SK-N-SH (cell line): ENCODE measurements at regions not wholly inside any gene's neighbourhood (a gene's known extent, or its start where the extent isn't known, plus 50 kb on each side); places are given as distances from the start of the nearest gene placed in this dataset.

Experiments used
- CTCF ChIA-PET: fragments of 300-600, 350-600 bp; formaldehyde crosslinking; extraction: SDS; loops from one replicate; lab custom pipeline; 2021; lab: Yijun Ruan, JAX
- POLR2A ChIA-PET: fragments of 350-600 bp; sonication (Branson Sonifier 250); formaldehyde crosslinking; extraction: SDS; loops from one replicate; lab custom pipeline; 2020; ENCODE audit warnings: antibody characterized with exemption, inconsistent platforms; lab: Yijun Ruan, JAX
- DNase-seq: peaks from one replicate; pipeline ENCODE4 v3.0.0; 2012
- H2AFZ ChIP-seq: fragments of 200-600 bp; sonication (generic); 2 replicates; pipeline ENCODE4 v1.8.1; 2016; ENCODE audit warnings: antibody characterized with exemption, mild to moderate bottlenecking, low read depth
- H3F3A ChIP-seq: fragments of 200-600 bp; sonication (generic); replicated peaks from 2 replicates; pipeline ENCODE3; 2016; ENCODE audit warnings: antibody characterized with exemption, mild to moderate bottlenecking; ENCODE audit not compliant: insufficient read depth
- H3K27ac ChIP-seq, 2 experiments: fragments of 200-500 bp in 1 of 2; fragments of 200-600 bp in 1 of 2; sonication (Bioruptor generic) in 1 of 2; sonication (generic), shearing (Covaris generic) in 1 of 2; 2 replicates each; pipeline versions ENCODE4 v1.5.1 to v1.6.1; 2014 to 2016; ENCODE audit warnings: low read depth in 2 of 2, inconsistent platforms in 1 of 2, low read length in 1 of 2, mild to moderate bottlenecking in 1 of 2, mixed read lengths in 1 of 2
- H3K27me3 ChIP-seq: fragments of 200-600 bp; sonication (generic), shearing (Covaris generic); 2 replicates; pipeline ENCODE4 v1.6.1; 2016; ENCODE audit warnings: mixed run types; ENCODE audit not compliant: insufficient read depth
- H3K36me3 ChIP-seq, 2 experiments: fragments of 200-500 bp in 1 of 2; fragments of 200-600 bp in 1 of 2; sonication (Bioruptor generic) in 1 of 2; sonication (generic) in 1 of 2; replicated peaks in 1 of 2; 2 replicates each; pipeline versions ENCODE3 to v1.5.1; 2014 to 2016; ENCODE audit warnings: low read length in 1 of 2, mild to moderate bottlenecking in 1 of 2; ENCODE audit not compliant: insufficient read depth in 2 of 2, control insufficient read depth in 1 of 2
- H3K4me1 ChIP-seq, 2 experiments: fragments of 200-500 bp in 1 of 2; fragments of 200-600 bp in 1 of 2; sonication (Bioruptor generic) in 1 of 2; sonication (generic), shearing (Covaris generic) in 1 of 2; 2 replicates each; pipeline versions ENCODE4 v1.5.1 to v1.6.1; 2014 to 2016; ENCODE audit warnings: low read depth in 1 of 2, low read length in 1 of 2, mixed run types in 1 of 2; ENCODE audit not compliant: insufficient read depth in 2 of 2, control insufficient read depth in 1 of 2
- H3K4me2 ChIP-seq: fragments of 200-600 bp; sonication (generic), shearing (Covaris generic); 2 replicates; pipeline ENCODE4 v1.6.1; 2017; ENCODE audit warnings: mixed run types
- H3K4me3 ChIP-seq, 2 experiments: fragments of 200-500 bp in 1 of 2; fragments of 200-600 bp in 1 of 2; sonication (Bioruptor generic) in 1 of 2; sonication (generic), shearing (Covaris generic) in 1 of 2; 2 replicates each; pipeline versions ENCODE4 v1.5.1 to v1.8.1; 2014 to 2016; ENCODE audit warnings: low read depth in 2 of 2, inconsistent platforms in 1 of 2, low read length in 1 of 2, mild to moderate bottlenecking in 1 of 2, mixed read lengths in 1 of 2, moderate library complexity in 1 of 2
- H3K79me2 ChIP-seq: fragments of 200-600 bp; sonication (generic); 2 replicates; pipeline ENCODE4 v1.8.1; 2017; ENCODE audit warnings: mild to moderate bottlenecking; ENCODE audit not compliant: insufficient read depth
- H3K9ac ChIP-seq: fragments of 200-600 bp; sonication (generic); 2 replicates; pipeline ENCODE4 v1.6.1; 2017; ENCODE audit warnings: mixed run types
- H3K9me2 ChIP-seq: fragments of 200-600 bp; sonication (generic); 2 replicates; pipeline ENCODE4 v1.6.1; 2017; ENCODE audit warnings: mixed run types
- H3K9me3 ChIP-seq: fragments of 200-600 bp; sonication (generic); 2 replicates; pipeline ENCODE4 v1.6.1; 2017; ENCODE audit warnings: mixed run types, mild to moderate bottlenecking, moderate library complexity
- H4K20me1 ChIP-seq: fragments of 200-600 bp; sonication (generic); 2 replicates; pipeline ENCODE4 v1.6.1; 2017; ENCODE audit warnings: mild to moderate bottlenecking, mixed run types; ENCODE audit not compliant: insufficient read depth
- CHD2 ChIP-seq: fragments of 150-350 bp; IDR thresholded peaks from 2 replicates; pipeline ENCODE4 v1.6.1; 2018; ENCODE audit warnings: low read length; ENCODE audit not compliant: partially characterized antibody
- CTCF ChIP-seq: fragments of 200-600 bp; sonication (generic); IDR thresholded peaks from 2 replicates; pipeline ENCODE4 v1.6.1; 2017; ENCODE audit warnings: antibody characterized with exemption, mild to moderate bottlenecking, moderate library complexity
- ELF1 ChIP-seq: IDR thresholded peaks from 2 replicates; pipeline ENCODE4 v1.4.0; 2012
- EP300 ChIP-seq, 2 experiments: IDR thresholded peaks; 2 replicates each; pipeline versions ENCODE4 v1.4.0 to v1.6.1; 2012; ENCODE audit warnings: borderline replicate concordance in 1 of 2, low read depth in 1 of 2, low read length in 1 of 2
- FOXM1 ChIP-seq: IDR thresholded peaks from 2 replicates; pipeline ENCODE4 v1.4.0; 2012; ENCODE audit warnings: low read depth, mild to moderate bottlenecking
- JUND ChIP-seq: IDR thresholded peaks from 2 replicates; pipeline ENCODE4 v1.4.0; 2012
- MXI1 ChIP-seq: IDR thresholded peaks from 2 replicates; pipeline ENCODE4 v1.6.1; 2012; ENCODE audit warnings: mild to moderate bottlenecking, low read depth, low read length, improper control_type of control experiment
- NRF1 ChIP-seq: IDR thresholded peaks from 2 replicates; pipeline ENCODE4 v1.6.1; 2012; ENCODE audit warnings: low read depth, mild to moderate bottlenecking, low read length
- POLR2AphosphoS5 ChIP-seq: IDR thresholded peaks from 2 replicates; pipeline ENCODE4 v1.6.1; 2012; ENCODE audit warnings: low read depth, low read length
- RFX5 ChIP-seq: IDR thresholded peaks from 2 replicates; pipeline ENCODE4 v1.6.1; 2012; ENCODE audit warnings: mild to moderate bottlenecking, improper control_type of control experiment, low read length
- SMC3 ChIP-seq: IDR thresholded peaks from 2 replicates; pipeline ENCODE4 v1.6.1; 2012; ENCODE audit warnings: low read depth, low read length, improper control_type of control experiment
- TAF1 ChIP-seq: IDR thresholded peaks from 2 replicates; pipeline ENCODE4 v1.6.1; 2012; ENCODE audit warnings: low read depth, mild to moderate bottlenecking, low read length, moderate library complexity, borderline replicate concordance
- USF1 ChIP-seq: IDR thresholded peaks from 2 replicates; pipeline ENCODE4 v1.4.0; 2012; ENCODE audit warnings: low read depth, borderline replicate concordance
- YY1 ChIP-seq: IDR thresholded peaks from 2 replicates; pipeline ENCODE4 v1.4.0; 2012; ENCODE audit warnings: low read depth, mild to moderate bottlenecking
- WGBS: methylation state at CpG from one replicate; pipeline ENCODE4 v1.1.6; 2017; ENCODE audit warnings: low lambda C conversion rate; 5-methylcytosine and 5-hydroxymethylcytosine counted together

- H3K4me2 ChIP-seq = no peak overlapping the region
- 5% methylated on average over 1 of the region's 1 CpG for WGBS
- no peak overlapping the region for H2AFZ ChIP-seq
- ChIA-PET POLR2A (no interaction called here), CTCF (no interaction called here)
- no peak for DNase-seq
- no peaks in the 10 kb centered on the region for H3K27me3 ChIP-seq
- TF ChIP-seq EP300 (IDR thresholded peaks at IDR 0.05; ENCODE audit: borderline replicate concordance in 1 of 2, low read depth in 1 of 2, low read length in 1 of 2) (no peak), FOXM1 (no peak), MXI1 (no peak), CTCF (no peak), JUND (no peak), NRF1 (no peak), RFX5 (no peak), SMC3 (no peak), ELF1 (no peak), YY1 (no peak), CHD2 (no peak)
- H3K79me2 ChIP-seq = no peaks in the 10 kb centered on the region
- H3F3A ChIP-seq = no peaks in the 10 kb centered on the region
- H4K20me1 ChIP-seq = no peaks in the 10 kb centered on the region
- no peaks in the 10 kb centered on the region for H3K36me3 ChIP-seq
- H3K9me3 ChIP-seq = no peaks in the 10 kb centered on the region
- H3K27ac ChIP-seq = no peak overlapping the region
- no peaks in the 10 kb centered on the region for H3K9me2 ChIP-seq
- no peak overlapping the region for H3K4me3 ChIP-seq
- H3K4me1 ChIP-seq = no peaks in the 10 kb centered on the region
- H3K9ac ChIP-seq = no peak overlapping the region
These were observed 154.0 kb upstream of the ELAC2 start for GRCh38 chr17:13171790-13172189.

GRCh38 chr17:13162361-13162760, 144.5 kb upstream of the ELAC2 start:
- ChIA-PET POLR2A (no interaction called here), CTCF (no interaction called here)
- TF ChIP-seq YY1 = no peak
- no peak for TF ChIP-seq USF1
- no peak for TF ChIP-seq CHD2
- no peak for TF ChIP-seq TAF1
- TF ChIP-seq POLR2AphosphoS5 = no peak
- H3K27me3 ChIP-seq = no peaks in the 10 kb centered on the region
- no peaks in the 10 kb centered on the region for H3K9me2 ChIP-seq
- H3K79me2 ChIP-seq = no peaks in the 10 kb centered on the region
- no peaks in the 10 kb centered on the region for H3F3A ChIP-seq
- no peak for DNase-seq
- no peak overlapping the region for H2AFZ ChIP-seq
- H3K36me3 ChIP-seq = no peaks in the 10 kb centered on the region
- no peaks in the 10 kb centered on the region for H3K4me1 ChIP-seq
- H3K4me3 ChIP-seq = no peak overlapping the region
- H3K9me3 ChIP-seq = no peaks in the 10 kb centered on the region
- H3K4me2 ChIP-seq = no peak overlapping the region
- no peak overlapping the region for H3K27ac ChIP-seq
- H3K9ac ChIP-seq = no peak overlapping the region
- 0% methylated on average over 1 of the region's 1 CpG for WGBS
- no peaks in the 10 kb centered on the region for H4K20me1 ChIP-seq
